HepG2 (cell line): ENCODE measurements at regions not wholly inside any gene's neighbourhood (a gene's known extent, or its start where the extent isn't known, plus 50 kb on each side); places are given as distances from the start of the nearest gene placed in this dataset.

Experiments
- AFF4 ChIP-seq: sonication (generic); formaldehyde crosslinking; IDR thresholded peaks from 2 replicates; pipeline ENCODE4 v1.4.0; 2020; ENCODE audit warnings: missing genetic modification reagents
- FOSL2 ChIP-seq: sonication (generic); formaldehyde crosslinking; IDR thresholded peaks from 2 replicates; pipeline ENCODE4 v1.4.0; 2020; ENCODE audit warnings: missing genetic modification reagents
- POLR2A ChIP-seq, 2 experiments: IDR thresholded peaks; 2 replicates each; pipeline ENCODE4 v1.6.1; 2011; ENCODE audit warnings: low read depth in 2 of 2, low read length in 2 of 2, mild to moderate bottlenecking in 1 of 2, moderate library complexity in 1 of 2; ENCODE audit not compliant: insufficient read depth in 1 of 2
- RAD51 ChIP-seq: fragments of 450-650 bp; IDR thresholded peaks from 2 replicates; pipeline ENCODE4 v1.6.1; 2016; ENCODE audit warnings: borderline replicate concordance
- RFX3 ChIP-seq: IDR thresholded peaks from 2 replicates; pipeline ENCODE4 v1.6.1; 2016; ENCODE audit warnings: missing biosample characterization, missing genetic modification reagents
- THAP11 ChIP-seq: IDR thresholded peaks from 2 replicates; pipeline ENCODE4 v1.6.1; 2016; ENCODE audit warnings: missing biosample characterization, missing genetic modification reagents
- UBTF ChIP-seq: sonication (generic); formaldehyde crosslinking; IDR thresholded peaks from 2 replicates; pipeline ENCODE4 v1.4.0; 2020; ENCODE audit warnings: mild to moderate bottlenecking, missing genetic modification reagents
- ZSCAN21 ChIP-seq: sonication (generic); formaldehyde crosslinking; IDR thresholded peaks from 2 replicates; pipeline ENCODE4 v1.8.0; 2022; ENCODE audit warnings: mild to moderate bottlenecking, missing genetic modification reagents, moderate library complexity, borderline replicate concordance
- TF ChIP-seq, protein P1 (sequence below): sonication (generic); formaldehyde crosslinking; IDR thresholded peaks from 2 replicates; pipeline ENCODE4 v1.4.0; 2020; ENCODE audit warnings: mild to moderate bottlenecking, missing genetic modification reagents, borderline replicate concordance

DNA sequence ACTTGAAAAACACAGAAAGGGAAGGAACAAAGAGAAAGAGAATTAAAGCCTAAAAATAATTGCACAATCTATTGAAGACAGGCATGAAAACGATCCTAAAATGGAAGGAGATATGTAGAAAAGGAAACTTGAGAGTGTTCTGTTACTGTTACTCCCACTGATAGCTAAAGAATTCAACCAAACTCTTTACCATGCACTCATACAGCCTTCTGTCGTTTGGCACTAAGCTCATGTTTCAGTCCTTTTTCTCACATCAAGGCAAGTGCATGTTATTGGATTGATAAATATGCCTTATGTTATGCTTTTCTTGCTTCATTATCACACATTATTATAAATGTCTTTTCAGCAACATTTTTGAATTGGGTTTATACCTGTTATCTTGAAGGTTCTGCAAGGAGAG lies 696.5 kb downstream of the EFNA5 start:
- TF ChIP-seq UBTF (CRISPR knock-in tag) (no peak), THAP11 (CRISPR knock-in tag) (no peak), RAD51 (no peak), POLR2A (IDR thresholded peaks at IDR 0.05; ENCODE audit: insufficient read depth in 1 of 2, low read depth in 2 of 2, low read length in 2 of 2) (no peak), FOSL2 (CRISPR knock-in tag) (no peak), AFF4 (no peak), ZSCAN21 (CRISPR knock-in tag) (no peak), RFX3 (CRISPR knock-in tag) (no peak)
- TF ChIP-seq, protein P1, sequence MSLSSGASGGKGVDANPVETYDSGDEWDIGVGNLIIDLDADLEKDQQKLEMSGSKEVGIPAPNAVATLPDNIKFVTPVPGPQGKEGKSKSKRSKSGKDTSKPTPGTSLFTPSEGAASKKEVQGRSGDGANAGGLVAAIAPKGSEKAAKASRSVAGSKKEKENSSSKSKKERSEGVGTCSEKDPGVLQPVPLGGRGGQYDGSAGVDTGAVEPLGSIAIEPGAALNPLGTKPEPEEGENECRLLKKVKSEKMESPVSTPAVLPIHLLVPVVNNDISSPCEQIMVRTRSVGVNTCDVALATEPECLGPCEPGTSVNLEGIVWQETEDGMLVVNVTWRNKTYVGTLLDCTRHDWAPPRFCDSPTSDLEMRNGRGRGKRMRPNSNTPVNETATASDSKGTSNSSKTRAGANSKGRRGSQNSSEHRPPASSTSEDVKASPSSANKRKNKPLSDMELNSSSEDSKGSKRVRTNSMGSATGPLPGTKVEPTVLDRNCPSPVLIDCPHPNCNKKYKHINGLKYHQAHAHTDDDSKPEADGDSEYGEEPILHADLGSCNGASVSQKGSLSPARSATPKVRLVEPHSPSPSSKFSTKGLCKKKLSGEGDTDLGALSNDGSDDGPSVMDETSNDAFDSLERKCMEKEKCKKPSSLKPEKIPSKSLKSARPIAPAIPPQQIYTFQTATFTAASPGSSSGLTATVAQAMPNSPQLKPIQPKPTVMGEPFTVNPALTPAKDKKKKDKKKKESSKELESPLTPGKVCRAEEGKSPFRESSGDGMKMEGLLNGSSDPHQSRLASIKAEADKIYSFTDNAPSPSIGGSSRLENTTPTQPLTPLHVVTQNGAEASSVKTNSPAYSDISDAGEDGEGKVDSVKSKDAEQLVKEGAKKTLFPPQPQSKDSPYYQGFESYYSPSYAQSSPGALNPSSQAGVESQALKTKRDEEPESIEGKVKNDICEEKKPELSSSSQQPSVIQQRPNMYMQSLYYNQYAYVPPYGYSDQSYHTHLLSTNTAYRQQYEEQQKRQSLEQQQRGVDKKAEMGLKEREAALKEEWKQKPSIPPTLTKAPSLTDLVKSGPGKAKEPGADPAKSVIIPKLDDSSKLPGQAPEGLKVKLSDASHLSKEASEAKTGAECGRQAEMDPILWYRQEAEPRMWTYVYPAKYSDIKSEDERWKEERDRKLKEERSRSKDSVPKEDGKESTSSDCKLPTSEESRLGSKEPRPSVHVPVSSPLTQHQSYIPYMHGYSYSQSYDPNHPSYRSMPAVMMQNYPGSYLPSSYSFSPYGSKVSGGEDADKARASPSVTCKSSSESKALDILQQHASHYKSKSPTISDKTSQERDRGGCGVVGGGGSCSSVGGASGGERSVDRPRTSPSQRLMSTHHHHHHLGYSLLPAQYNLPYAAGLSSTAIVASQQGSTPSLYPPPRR (CRISPR knock-in tag) = no peak
